HCT116 (cell line): ENCODE measurements at regions not wholly inside any gene's neighbourhood (a gene's known extent, or its start where the extent isn't known, plus 50 kb on each side); places are given as distances from the start of the nearest gene placed in this dataset.

Source experiments
- ATAC-seq: fragments of 200-7000 bp; cut with Tn5 transposase; 2 replicates; pipeline ENCODE4 v1.9.1; 2020; ENCODE audit warnings: mild to moderate bottlenecking, moderate library complexity
- BruUV-seq: library from RNA; stranded (reverse); fragments of 400-500 nt; replicated peaks from 2 replicates; lab custom pipeline; 2021; lab: Mats Ljungman, UMichigan
- CTCF ChIA-PET: fragments of 300-600 bp; sonication (Branson Sonifier 250); formaldehyde crosslinking; loops from one replicate; lab custom pipeline; 2021; ENCODE audit warnings: antibody characterized with exemption; lab: Charles Lee
- POLR2A ChIA-PET: fragments of 300-600, 350-600 bp; sonication (Branson Sonifier 250); formaldehyde crosslinking; loops from one replicate; lab custom pipeline; 2021; ENCODE audit warnings: antibody characterized with exemption; lab: Charles Lee
- RAD21 ChIA-PET, 2 experiments: fragments of 300-600 bp; sonication (Branson Sonifier 250); formaldehyde crosslinking; loops; one replicate each; lab custom pipeline; 2023; ENCODE audit warnings: low total read pairs in 2 of 2; ENCODE audit not compliant: uncharacterized antibody in 2 of 2, unreplicated experiment in 2 of 2, low non-redundant PET in 1 of 2; lab: Charles Lee
- DNase-seq: peaks from one replicate; pipeline ENCODE4 v3.0.0-alpha.2; 2010; ENCODE audit warnings: low read depth, low spot score
- H2AFZ ChIP-seq: fragments of 200-600 bp; shearing (Covaris generic), sonication (generic); 2 replicates; pipeline ENCODE4 v1.6.1; 2017; ENCODE audit warnings: low read depth, mixed run types, mixed read lengths, antibody characterized with exemption, low read length; ENCODE audit not compliant: poor library complexity, severe bottlenecking
- H3K27ac ChIP-seq: 2 replicates; pipeline ENCODE4 v1.5.1; 2012; ENCODE audit warnings: low read depth, low read length
- H3K27me3 ChIP-seq: fragments of 200-600 bp; sonication (generic); 2 replicates; pipeline ENCODE4 v1.6.1; 2016; ENCODE audit warnings: mixed run types, low read length, mixed read lengths; ENCODE audit not compliant: insufficient read depth
- H3K36me3 ChIP-seq, 2 experiments: fragments of 200-500 bp in 1 of 2; fragments of 200-600 bp in 1 of 2; sonication (Bioruptor generic) in 1 of 2; sonication (generic) in 1 of 2; 2 replicates each; pipeline versions ENCODE4 v1.5.1 to v1.6.1; 2014 to 2016; ENCODE audit warnings: low read length in 2 of 2, inconsistent platforms in 1 of 2, mixed read lengths in 1 of 2, mixed run types in 1 of 2; ENCODE audit not compliant: insufficient read depth in 2 of 2, control insufficient read depth in 1 of 2
- H3K4me1 ChIP-seq, 2 experiments: fragments of 200-600 bp in 1 of 2; sonication (generic) in 1 of 2; 2 replicates each; pipeline versions ENCODE4 v1.5.1 to v1.6.1; 2012 to 2017; ENCODE audit warnings: low read length in 2 of 2, inconsistent platforms in 1 of 2, mild to moderate bottlenecking in 1 of 2, mixed read lengths in 1 of 2, mixed run types in 1 of 2, moderate library complexity in 1 of 2; ENCODE audit not compliant: insufficient read depth in 2 of 2, control insufficient read depth in 1 of 2
- H3K4me2 ChIP-seq: fragments of 200-600 bp; sonication (generic); 2 replicates; pipeline ENCODE4 v1.6.1; 2017; ENCODE audit warnings: mixed run types, low read length, mixed read lengths
- H3K4me3 ChIP-seq, 2 experiments: fragments of 200-600 bp in 1 of 2; sonication (generic) in 1 of 2; replicated peaks in 1 of 2; 2 replicates each; pipeline ENCODE4 v1.5.1; 2011 to 2016; ENCODE audit warnings: low read length in 2 of 2, control low read depth in 1 of 2, low read depth in 1 of 2, mild to moderate bottlenecking in 1 of 2, mixed read lengths in 1 of 2, mixed run types in 1 of 2
- H3K79me2 ChIP-seq: fragments of 200-600 bp; sonication (generic); 2 replicates; pipeline ENCODE4 v1.6.1; 2017; ENCODE audit warnings: mild to moderate bottlenecking, mixed run types, low read length, moderate library complexity, mixed read lengths; ENCODE audit not compliant: insufficient read depth
- H3K9ac ChIP-seq: fragments of 200-600 bp; sonication (generic); 2 replicates; pipeline ENCODE4 v1.6.1; 2016; ENCODE audit warnings: low read length, mixed read lengths
- H3K9me2 ChIP-seq: fragments of 200-600 bp; sonication (generic), shearing (Covaris generic); 2 replicates; pipeline ENCODE4 v1.6.1; 2017; ENCODE audit warnings: mixed run types, mild to moderate bottlenecking, moderate library complexity; ENCODE audit not compliant: insufficient read depth
- H3K9me3 ChIP-seq, 2 experiments: fragments of 200-500 bp in 1 of 2; fragments of 200-600 bp in 1 of 2; sonication (Bioruptor generic) in 1 of 2; sonication (generic) in 1 of 2; 2 replicates each; pipeline ENCODE4 v1.6.1; 2014 to 2017; ENCODE audit warnings: low read length in 2 of 2, mixed read lengths in 2 of 2, inconsistent platforms in 1 of 2, low read depth in 1 of 2, mild to moderate bottlenecking in 1 of 2, mixed run types in 1 of 2, moderate library complexity in 1 of 2; ENCODE audit not compliant: control insufficient read depth in 1 of 2, insufficient read depth in 1 of 2
- H4K20me1 ChIP-seq: fragments of 200-600 bp; sonication (generic), shearing (Covaris generic); 2 replicates; pipeline ENCODE4 v1.6.1; 2017; ENCODE audit warnings: mixed run types, mild to moderate bottlenecking, moderate library complexity; ENCODE audit not compliant: insufficient read depth
- EZH2 ChIP-seq: fragments of 200-600 bp; sonication (generic); IDR thresholded peaks from 2 replicates; pipeline ENCODE4 v1.6.1; 2017; ENCODE audit warnings: antibody characterized with exemption, mixed run types
- JUND ChIP-seq: IDR thresholded peaks from 2 replicates; pipeline ENCODE4 v1.6.1; 2012
- SP1 ChIP-seq: IDR thresholded peaks from 2 replicates; pipeline ENCODE4 v1.6.1; 2012; ENCODE audit warnings: low read depth
- TCF7L2 ChIP-seq: IDR thresholded peaks from 2 replicates; pipeline ENCODE4 v1.7.0; 2011; ENCODE audit warnings: borderline replicate concordance, inconsistent platforms; ENCODE audit not compliant: insufficient read depth, insufficient read length; ENCODE audit errors: extremely low read depth
- intact Hi-C: fragments of 100-400 bp; cut with micrococcal nuclease; formaldehyde crosslinking; loops from 2 replicates; pipeline ENCODE4 v1.10.0; 2022
- TF ChIP-seq, protein P1 (sequence below): IDR thresholded peaks from 2 replicates; pipeline ENCODE4 v1.6.1; 2012
- TF ChIP-seq, protein P2 (sequence below), 3 experiments: fragments of 200-600 bp in 1 of 3; sonication (generic) in 1 of 3; IDR thresholded peaks in 2 of 3; conservative IDR thresholded peaks in 1 of 3; 2 replicates each; pipeline ENCODE4 v1.5.1; 2012 to 2017; ENCODE audit warnings: low read depth in 2 of 3, low read length in 2 of 3, antibody characterized with exemption in 1 of 3, borderline replicate concordance in 1 of 3, control low read depth in 1 of 3, mild to moderate bottlenecking in 1 of 3, mixed read lengths in 1 of 3, mixed run types in 1 of 3, moderate library complexity in 1 of 3; ENCODE audit not compliant: insufficient read depth in 1 of 3
- TF ChIP-seq, protein P3 (sequence below): IDR thresholded peaks from 2 replicates; pipeline ENCODE4 v1.6.1; 2012; ENCODE audit warnings: low read depth

DNA sequence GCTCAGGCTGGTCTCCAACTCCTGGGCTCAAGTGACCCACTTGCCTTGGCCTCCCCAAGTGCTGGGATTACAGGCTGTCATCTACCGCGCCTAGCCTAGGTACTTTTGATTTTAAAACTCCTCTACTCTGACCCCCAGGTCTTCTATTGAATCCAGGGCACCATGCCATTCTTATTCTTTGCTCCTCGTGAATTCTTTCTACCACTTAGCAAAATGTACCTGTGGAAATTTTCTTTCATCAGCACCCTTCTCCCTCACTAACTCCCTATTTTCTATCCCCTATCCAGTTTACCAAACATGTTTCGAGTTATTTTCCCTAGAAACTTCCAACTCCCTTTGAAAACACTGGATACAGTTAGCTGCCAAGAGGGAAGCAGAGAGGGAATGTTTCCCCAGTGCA lies 60.0 kb upstream of the RAPGEF2 start:
- TF ChIP-seq JUND, result no peak
- no peak for TF ChIP-seq TCF7L2
- TF ChIP-seq, protein P1, sequence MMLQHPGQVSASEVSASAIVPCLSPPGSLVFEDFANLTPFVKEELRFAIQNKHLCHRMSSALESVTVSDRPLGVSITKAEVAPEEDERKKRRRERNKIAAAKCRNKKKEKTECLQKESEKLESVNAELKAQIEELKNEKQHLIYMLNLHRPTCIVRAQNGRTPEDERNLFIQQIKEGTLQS, result no peak
- TF ChIP-seq SP1, result no peak
- TF ChIP-seq, protein P2, sequence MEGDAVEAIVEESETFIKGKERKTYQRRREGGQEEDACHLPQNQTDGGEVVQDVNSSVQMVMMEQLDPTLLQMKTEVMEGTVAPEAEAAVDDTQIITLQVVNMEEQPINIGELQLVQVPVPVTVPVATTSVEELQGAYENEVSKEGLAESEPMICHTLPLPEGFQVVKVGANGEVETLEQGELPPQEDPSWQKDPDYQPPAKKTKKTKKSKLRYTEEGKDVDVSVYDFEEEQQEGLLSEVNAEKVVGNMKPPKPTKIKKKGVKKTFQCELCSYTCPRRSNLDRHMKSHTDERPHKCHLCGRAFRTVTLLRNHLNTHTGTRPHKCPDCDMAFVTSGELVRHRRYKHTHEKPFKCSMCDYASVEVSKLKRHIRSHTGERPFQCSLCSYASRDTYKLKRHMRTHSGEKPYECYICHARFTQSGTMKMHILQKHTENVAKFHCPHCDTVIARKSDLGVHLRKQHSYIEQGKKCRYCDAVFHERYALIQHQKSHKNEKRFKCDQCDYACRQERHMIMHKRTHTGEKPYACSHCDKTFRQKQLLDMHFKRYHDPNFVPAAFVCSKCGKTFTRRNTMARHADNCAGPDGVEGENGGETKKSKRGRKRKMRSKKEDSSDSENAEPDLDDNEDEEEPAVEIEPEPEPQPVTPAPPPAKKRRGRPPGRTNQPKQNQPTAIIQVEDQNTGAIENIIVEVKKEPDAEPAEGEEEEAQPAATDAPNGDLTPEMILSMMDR (IDR thresholded peaks at IDR 0.05 in 2 of 3, conservative IDR thresholded peaks at IDR 0.05 in 1 of 3; ENCODE audit: borderline replicate concordance in 1 of 3, insufficient read depth in 1 of 3, low read depth in 2 of 3, low read length in 2 of 3), result no peak
- TF ChIP-seq EZH2, result no peak
- TF ChIP-seq, protein P3, sequence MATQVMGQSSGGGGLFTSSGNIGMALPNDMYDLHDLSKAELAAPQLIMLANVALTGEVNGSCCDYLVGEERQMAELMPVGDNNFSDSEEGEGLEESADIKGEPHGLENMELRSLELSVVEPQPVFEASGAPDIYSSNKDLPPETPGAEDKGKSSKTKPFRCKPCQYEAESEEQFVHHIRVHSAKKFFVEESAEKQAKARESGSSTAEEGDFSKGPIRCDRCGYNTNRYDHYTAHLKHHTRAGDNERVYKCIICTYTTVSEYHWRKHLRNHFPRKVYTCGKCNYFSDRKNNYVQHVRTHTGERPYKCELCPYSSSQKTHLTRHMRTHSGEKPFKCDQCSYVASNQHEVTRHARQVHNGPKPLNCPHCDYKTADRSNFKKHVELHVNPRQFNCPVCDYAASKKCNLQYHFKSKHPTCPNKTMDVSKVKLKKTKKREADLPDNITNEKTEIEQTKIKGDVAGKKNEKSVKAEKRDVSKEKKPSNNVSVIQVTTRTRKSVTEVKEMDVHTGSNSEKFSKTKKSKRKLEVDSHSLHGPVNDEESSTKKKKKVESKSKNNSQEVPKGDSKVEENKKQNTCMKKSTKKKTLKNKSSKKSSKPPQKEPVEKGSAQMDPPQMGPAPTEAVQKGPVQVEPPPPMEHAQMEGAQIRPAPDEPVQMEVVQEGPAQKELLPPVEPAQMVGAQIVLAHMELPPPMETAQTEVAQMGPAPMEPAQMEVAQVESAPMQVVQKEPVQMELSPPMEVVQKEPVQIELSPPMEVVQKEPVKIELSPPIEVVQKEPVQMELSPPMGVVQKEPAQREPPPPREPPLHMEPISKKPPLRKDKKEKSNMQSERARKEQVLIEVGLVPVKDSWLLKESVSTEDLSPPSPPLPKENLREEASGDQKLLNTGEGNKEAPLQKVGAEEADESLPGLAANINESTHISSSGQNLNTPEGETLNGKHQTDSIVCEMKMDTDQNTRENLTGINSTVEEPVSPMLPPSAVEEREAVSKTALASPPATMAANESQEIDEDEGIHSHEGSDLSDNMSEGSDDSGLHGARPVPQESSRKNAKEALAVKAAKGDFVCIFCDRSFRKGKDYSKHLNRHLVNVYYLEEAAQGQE, result no peak
- TF ChIP-seq, all 23 proteins: peak for 0
- Histone ChIP-seq H3K79me2 (no peaks in the 10 kb centered on the region), H2AFZ (no peak overlapping the region), H3K4me1 (peaks cover 0 to 5% of the 10 kb centered on the region in 2 experiments; a peak in 2 of 4 replicates), H3K4me2 (no peak overlapping the region), H3K9me3 (no peaks in the 10 kb centered on the region), H3K27me3 (no peaks in the 10 kb centered on the region), H3K4me3 (no peak overlapping the region), H3K9me2 (no peaks in the 10 kb centered on the region), H3K27ac (no peak overlapping the region), H3K36me3 (no peaks in the 10 kb centered on the region), H4K20me1 (no peaks in the 10 kb centered on the region), H3K9ac (no peak overlapping the region)
- BruUV-seq, result no TSS peak
- ATAC-seq (no peak), DNase-seq (no peak)
- ChIA-PET POLR2A (no interaction called here), CTCF (no interaction called here), RAD21 (no interaction called here)
- intact Hi-C loops, result no loop called here
